KMS-11 (cell line): ENCODE measurements at regions not wholly inside any gene's neighbourhood (a gene's known extent, or its start where the extent isn't known, plus 50 kb on each side); places are given as distances from the start of the nearest gene placed in this dataset.

ENCODE experiments used
- H2AFZ ChIP-seq: fragments of 200-600 bp; sonication (generic); 2 replicates; pipeline ENCODE4 v1.6.1; 2016; ENCODE audit warnings: antibody characterized with exemption, mixed run types, low read depth
- H3K27ac ChIP-seq: fragments of 200-600 bp; sonication (generic); 2 replicates; pipeline ENCODE4 v1.6.1; 2016; ENCODE audit warnings: mild to moderate bottlenecking, mixed run types
- H3K27me3 ChIP-seq: fragments of 200-600 bp; sonication (generic); 2 replicates; pipeline ENCODE4 v1.6.1; 2017; ENCODE audit warnings: mild to moderate bottlenecking, low read depth, mixed run types, moderate library complexity; ENCODE audit not compliant: insufficient read depth
- H3K36me3 ChIP-seq: fragments of 200-600 bp; sonication (generic); 2 replicates; pipeline ENCODE4 v1.6.1; 2017; ENCODE audit warnings: mild to moderate bottlenecking, mixed run types; ENCODE audit not compliant: insufficient read depth
- H3K4me1 ChIP-seq: fragments of 200-600 bp; sonication (generic); 2 replicates; pipeline ENCODE4 v1.6.1; 2016; ENCODE audit warnings: mild to moderate bottlenecking, low read depth, mixed run types; ENCODE audit not compliant: poor library complexity, severe bottlenecking
- H3K4me2 ChIP-seq: fragments of 200-600 bp; sonication (generic); 2 replicates; pipeline ENCODE4 v1.7.0; 2016; ENCODE audit warnings: mild to moderate bottlenecking, mixed run types
- H3K4me3 ChIP-seq: fragments of 200-600 bp; sonication (generic); IDR thresholded peaks from 2 replicates; pipeline ENCODE4 v1.6.1; 2017; ENCODE audit warnings: low read depth, low read length, mixed read lengths; ENCODE audit not compliant: insufficient read depth
- H3K79me2 ChIP-seq: fragments of 200-600 bp; sonication (generic); 2 replicates; pipeline ENCODE4 v1.6.1; 2016; ENCODE audit warnings: low read depth, mixed run types; ENCODE audit not compliant: insufficient read depth
- H3K9ac ChIP-seq: fragments of 200-600 bp; sonication (generic); 2 replicates; pipeline ENCODE4 v1.6.1; 2016; ENCODE audit warnings: mild to moderate bottlenecking, mixed run types
- H4K20me1 ChIP-seq: fragments of 200-600 bp; sonication (generic); 2 replicates; pipeline ENCODE4 v1.6.1; 2016; ENCODE audit warnings: mild to moderate bottlenecking, mixed run types; ENCODE audit not compliant: insufficient read depth
- CTCF ChIP-seq: fragments of 200-600 bp; sonication (generic); conservative IDR thresholded peaks from 2 replicates; pipeline ENCODE4 v1.6.1; 2017; ENCODE audit warnings: low read depth, mild to moderate bottlenecking, antibody characterized with exemption, low read length, moderate library complexity, mixed read lengths

GRCh38 chr2:236945431-236946016, 140.2 kb upstream of the COPS8 start:
- H3K4me2 ChIP-seq: no peak overlapping the region
- H2AFZ ChIP-seq: no peak overlapping the region
- H3K27ac ChIP-seq: no peak overlapping the region
- H3K4me1 ChIP-seq: no peaks in the 10 kb centered on the region
- H3K79me2 ChIP-seq: no peaks in the 10 kb centered on the region
- no peak overlapping the region for H3K9ac ChIP-seq
- no peak for TF ChIP-seq CTCF
- H3K36me3 ChIP-seq: no peaks in the 10 kb centered on the region
- H3K4me3 ChIP-seq: no peak overlapping the region
- H4K20me1 ChIP-seq: no peaks in the 10 kb centered on the region
- H3K27me3 ChIP-seq: no peaks in the 10 kb centered on the region

- Histone ChIP-seq H3K79me2 (no peaks in the 10 kb centered on the region), H3K27me3 (no peaks in the 10 kb centered on the region), H3K4me3 (no peak overlapping the region), H3K4me1 (no peaks in the 10 kb centered on the region), H3K9ac (no peak overlapping the region), H3K4me2 (no peak overlapping the region), H2AFZ (no peak overlapping the region), H4K20me1 (no peaks in the 10 kb centered on the region), H3K27ac (no peak overlapping the region), H3K36me3 (no peaks in the 10 kb centered on the region)
- TF ChIP-seq CTCF: no peak
Observed at GRCh38 chr2:236946871-236947270, 138.8 kb upstream of the COPS8 start.

- H3K27ac ChIP-seq: no peak overlapping the region
- H3K4me1 ChIP-seq: no peaks in the 10 kb centered on the region
- TF ChIP-seq CTCF: no peak
- no peaks in the 10 kb centered on the region for H3K36me3 ChIP-seq
- H3K4me2 ChIP-seq: no peak overlapping the region
- H3K79me2 ChIP-seq: no peaks in the 10 kb centered on the region
- H4K20me1 ChIP-seq: no peaks in the 10 kb centered on the region
- H3K9ac ChIP-seq: no peak overlapping the region
- H3K27me3 ChIP-seq: no peaks in the 10 kb centered on the region
- no peak overlapping the region for H2AFZ ChIP-seq
- H3K4me3 ChIP-seq: no peak overlapping the region
Observed at GRCh38 chr2:236947294-236947693, 138.4 kb upstream of the COPS8 start.

GRCh38 chr2:236947896-236948295, 137.8 kb upstream of the COPS8 start:
- no peak overlapping the region for H2AFZ ChIP-seq
- H3K27me3 ChIP-seq: no peaks in the 10 kb centered on the region
- no peak overlapping the region for H3K4me2 ChIP-seq
- no peaks in the 10 kb centered on the region for H3K4me1 ChIP-seq
- H3K27ac ChIP-seq: no peak overlapping the region
- no peak for TF ChIP-seq CTCF
- no peaks in the 10 kb centered on the region for H4K20me1 ChIP-seq
- no peaks in the 10 kb centered on the region for H3K36me3 ChIP-seq
- H3K9ac ChIP-seq: no peak overlapping the region
- no peaks in the 10 kb centered on the region for H3K79me2 ChIP-seq
- no peak overlapping the region for H3K4me3 ChIP-seq
